Esophagus mucosa (tissue), 1 donor: ENCODE measurements at regions not wholly inside any gene's neighbourhood (a gene's known extent, or its start where the extent isn't known, plus 50 kb on each side); places are given as distances from the start of the nearest gene placed in this dataset.

Experiments
- ATAC-seq: fragments of 200-7000 bp; cut with Tn5 transposase; one replicate; pipeline ENCODE4 v1.9.1; 2020
- donor health status: DM: yes; HTN: yes; CAD: no.

- ATAC-seq = no peak
Measured at GRCh38 chr4:100841911-100842310, 324.1 kb upstream of the EMCN start.

GRCh38 chr4:100839712-100840111 lies 321.9 kb upstream of the EMCN start:
- no peak for ATAC-seq

GRCh38 chr4:100838286-100838685 lies 320.5 kb upstream of the EMCN start:
- no peak for ATAC-seq

- no peak for ATAC-seq
Measured at GRCh38 chr4:100836929-100837328, 319.1 kb upstream of the EMCN start.

- ATAC-seq = no peak
Measured at GRCh38 chr4:100834616-100835015, 316.8 kb upstream of the EMCN start.

GRCh38 chr4:100833906-100834305 lies 316.1 kb upstream of the EMCN start:
- ATAC-seq = no peak

GRCh38 chr4:100828986-100829685 lies 311.3 kb upstream of the EMCN start:
- ATAC-seq = no peak

- ATAC-seq = no peak
Measured at GRCh38 chr4:100828364-100828763, 310.5 kb upstream of the EMCN start.

- no peak for ATAC-seq
Measured at GRCh38 chr4:100827756-100828155, 309.9 kb upstream of the EMCN start.

- no peak for ATAC-seq
Measured at GRCh38 chr4:100826808-100827548, 309.2 kb upstream of the EMCN start.

- ATAC-seq = no peak
Measured at GRCh38 chr4:100826067-100826466, 308.2 kb upstream of the EMCN start.

GRCh38 chr4:100823993-100824323 lies 306.1 kb upstream of the EMCN start:
- no peak for ATAC-seq

GRCh38 chr4:100823066-100823992 lies 305.5 kb upstream of the EMCN start:
- ATAC-seq = peak; percentile 33

- ATAC-seq = no peak
Measured at GRCh38 chr4:100820249-100820648, 302.4 kb upstream of the EMCN start.

GRCh38 chr4:100819505-100819904 lies 301.7 kb upstream of the EMCN start:
- no peak for ATAC-seq

- ATAC-seq = no peak
Measured at GRCh38 chr4:100816436-100817045, 298.7 kb upstream of the EMCN start.

- ATAC-seq = no peak
Measured at GRCh38 chr4:100811046-100811445, 293.2 kb upstream of the EMCN start.

- no peak for ATAC-seq
Measured at GRCh38 chr4:100809506-100809905, 291.7 kb upstream of the EMCN start.

- ATAC-seq = no peak
Measured at GRCh38 chr4:100806988-100807387, 289.2 kb upstream of the EMCN start.

- no peak for ATAC-seq
Measured at GRCh38 chr4:100805538-100805937, 287.7 kb upstream of the EMCN start.

- ATAC-seq = no peak
Measured at GRCh38 chr4:100804576-100805360, 286.9 kb upstream of the EMCN start.

GRCh38 chr4:100803751-100804150 lies 285.9 kb upstream of the EMCN start:
- no peak for ATAC-seq
